ENCODE measurements at regions not wholly inside any gene's neighbourhood (a gene's known extent, or its start where the extent isn't known, plus 50 kb on each side); places are given as distances from the start of the nearest gene placed in this dataset.

GRCh38 chr12:34289431-34290380 is 267.4 kb downstream of the ALG10 start:
- no peak overlapping the region for H3K4me3 ChIP-seq (ENCODE audit: low read depth, low read length)
- ChIA-PET POLR2A (no interaction called here), CTCF (no interaction called here)
- H3K36me3 ChIP-seq (ENCODE audit: control insufficient read depth in 2 of 2, insufficient read depth in 1 of 2, low read length in 2 of 2) = no peaks in the 10 kb centered on the region
- no peaks in the 10 kb centered on the region for H3K9me3 ChIP-seq (ENCODE audit: control insufficient read depth, insufficient read depth, low read depth, low read length)
- TF ChIP-seq ZEB2 (tag by site-specific recombination; IDR thresholded peaks at IDR 0.05) = no peak
- TF ChIP-seq, protein P1, sequence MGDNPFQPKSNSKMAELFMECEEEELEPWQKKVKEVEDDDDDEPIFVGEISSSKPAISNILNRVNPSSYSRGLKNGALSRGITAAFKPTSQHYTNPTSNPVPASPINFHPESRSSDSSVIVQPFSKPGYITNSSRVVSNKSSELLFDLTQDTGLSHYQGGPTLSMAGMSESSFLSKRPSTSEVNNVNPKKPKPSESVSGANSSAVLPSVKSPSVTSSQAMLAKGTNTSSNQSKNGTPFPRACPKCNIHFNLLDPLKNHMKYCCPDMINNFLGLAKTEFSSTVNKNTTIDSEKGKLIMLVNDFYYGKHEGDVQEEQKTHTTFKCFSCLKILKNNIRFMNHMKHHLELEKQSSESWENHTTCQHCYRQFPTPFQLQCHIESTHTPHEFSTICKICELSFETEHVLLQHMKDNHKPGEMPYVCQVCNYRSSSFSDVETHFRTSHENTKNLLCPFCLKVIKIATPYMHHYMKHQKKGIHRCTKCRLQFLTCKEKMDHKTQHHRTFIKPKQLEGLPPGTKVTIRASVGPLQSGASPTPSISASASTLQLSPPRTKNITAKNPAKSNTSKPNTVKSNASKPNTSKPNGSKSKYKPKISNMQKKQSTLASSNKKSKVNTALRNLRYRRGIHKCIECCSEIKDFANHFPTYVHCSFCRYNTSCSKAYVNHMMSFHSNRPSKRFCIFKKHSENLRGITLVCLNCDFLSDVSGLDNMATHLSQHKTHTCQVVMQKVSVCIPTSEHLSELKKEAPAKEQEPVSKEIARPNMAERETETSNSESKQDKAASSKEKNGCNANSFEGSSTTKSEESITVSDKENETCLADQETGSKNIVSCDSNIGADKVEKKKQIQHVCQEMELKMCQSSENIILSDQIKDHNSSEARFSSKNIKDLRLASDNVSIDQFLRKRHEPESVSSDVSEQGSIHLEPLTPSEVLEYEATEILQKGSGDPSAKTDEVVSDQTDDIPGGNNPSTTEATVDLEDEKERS (tag by site-specific recombination; IDR thresholded peaks at IDR 0.05) = no peak
- TF ChIP-seq ZFP3 (tag by site-specific recombination; IDR thresholded peaks at IDR 0.05; ENCODE audit: low read depth) = no peak
- no peak for TF ChIP-seq ZNF16 (tag by site-specific recombination; IDR thresholded peaks at IDR 0.05; ENCODE audit: low read depth)
- TF ChIP-seq GLI2 (tag by site-specific recombination; IDR thresholded peaks at IDR 0.05; ENCODE audit: borderline replicate concordance, low read depth) = no peak
- no peak for TF ChIP-seq ZXDB (tag by site-specific recombination; IDR thresholded peaks at IDR 0.05)
- no peak for TF ChIP-seq ZNF280C (tag by site-specific recombination; IDR thresholded peaks at IDR 0.05)
- TF ChIP-seq, protein P2, sequence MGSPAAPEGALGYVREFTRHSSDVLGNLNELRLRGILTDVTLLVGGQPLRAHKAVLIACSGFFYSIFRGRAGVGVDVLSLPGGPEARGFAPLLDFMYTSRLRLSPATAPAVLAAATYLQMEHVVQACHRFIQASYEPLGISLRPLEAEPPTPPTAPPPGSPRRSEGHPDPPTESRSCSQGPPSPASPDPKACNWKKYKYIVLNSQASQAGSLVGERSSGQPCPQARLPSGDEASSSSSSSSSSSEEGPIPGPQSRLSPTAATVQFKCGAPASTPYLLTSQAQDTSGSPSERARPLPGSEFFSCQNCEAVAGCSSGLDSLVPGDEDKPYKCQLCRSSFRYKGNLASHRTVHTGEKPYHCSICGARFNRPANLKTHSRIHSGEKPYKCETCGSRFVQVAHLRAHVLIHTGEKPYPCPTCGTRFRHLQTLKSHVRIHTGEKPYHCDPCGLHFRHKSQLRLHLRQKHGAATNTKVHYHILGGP (tag by site-specific recombination; IDR thresholded peaks at IDR 0.05) = no peak
- no peak for TF ChIP-seq ZNF175 (tag by site-specific recombination; IDR thresholded peaks at IDR 0.05)
- no peak for TF ChIP-seq ZNF10 (tag by site-specific recombination; IDR thresholded peaks at IDR 0.05)
- TF ChIP-seq ZNF501 (tag by site-specific recombination; IDR thresholded peaks at IDR 0.05) = no peak
- TF ChIP-seq, protein P3, sequence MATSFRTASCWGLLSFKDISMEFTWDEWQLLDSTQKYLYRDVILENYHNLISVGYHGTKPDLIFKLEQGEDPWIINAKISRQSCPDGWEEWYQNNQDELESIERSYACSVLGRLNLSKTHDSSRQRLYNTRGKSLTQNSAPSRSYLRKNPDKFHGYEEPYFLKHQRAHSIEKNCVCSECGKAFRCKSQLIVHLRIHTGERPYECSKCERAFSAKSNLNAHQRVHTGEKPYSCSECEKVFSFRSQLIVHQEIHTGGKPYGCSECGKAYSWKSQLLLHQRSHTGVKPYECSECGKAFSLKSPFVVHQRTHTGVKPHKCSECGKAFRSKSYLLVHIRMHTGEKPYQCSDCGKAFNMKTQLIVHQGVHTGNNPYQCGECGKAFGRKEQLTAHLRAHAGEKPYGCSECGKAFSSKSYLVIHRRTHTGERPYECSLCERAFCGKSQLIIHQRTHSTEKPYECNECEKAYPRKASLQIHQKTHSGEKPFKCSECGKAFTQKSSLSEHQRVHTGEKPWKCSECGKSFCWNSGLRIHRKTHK (tag by site-specific recombination; IDR thresholded peaks at IDR 0.05) = no peak
- no peak for TF ChIP-seq ZSCAN23 (tag by site-specific recombination; IDR thresholded peaks at IDR 0.05)
- TF ChIP-seq ZNF776 (tag by site-specific recombination; IDR thresholded peaks at IDR 0.05; ENCODE audit: borderline replicate concordance) = no peak
- no peak for TF ChIP-seq ZNF174 (tag by site-specific recombination; IDR thresholded peaks at IDR 0.05)
- no peak for TF ChIP-seq ZNF792 (tag by site-specific recombination; IDR thresholded peaks at IDR 0.05)
- H3K4me1 ChIP-seq (ENCODE audit: control insufficient read depth, insufficient read depth, low read length) = no peaks in the 10 kb centered on the region
- H3K27ac ChIP-seq (ENCODE audit: extremely low read depth, low read depth, low read length) = no peak overlapping the region
